ENCODE measurements at regions not wholly inside any gene's neighbourhood (a gene's known extent, or its start where the extent isn't known, plus 50 kb on each side); places are given as distances from the start of the nearest gene placed in this dataset.
A peak's percentile ranks its signal among the peaks of the same experiment; 100 is the strongest.
"Not testable (repeated sequence)": the region's sequence is repeated elsewhere in the genome, so short reads cannot be mapped to it uniquely, and the experiment has no call there.

- no peaks in the 10 kb centered on the region for H4K20me1 ChIP-seq (ENCODE audit: insufficient read depth, low read length)
- H3K79me2 ChIP-seq (ENCODE audit: insufficient read depth, low read length), result no peaks in the 10 kb centered on the region
- H3K4me3 ChIP-seq (ENCODE audit: low read depth, low read length, poor library complexity, severe bottlenecking), result no peak overlapping the region
- H3K27ac ChIP-seq (ENCODE audit: low read depth, low read length, poor library complexity, severe bottlenecking), result no peak overlapping the region
- no peak overlapping the region for H2AFZ ChIP-seq (ENCODE audit: low read length)
- no peaks in the 10 kb centered on the region for H3K9me3 ChIP-seq (ENCODE audit: low read length)
- H3K36me3 ChIP-seq (ENCODE audit: insufficient read depth, low read length), result no peaks in the 10 kb centered on the region
- no peak overlapping the region for H3K9ac ChIP-seq (ENCODE audit: low read length)
- H3K27me3 ChIP-seq (ENCODE audit: insufficient read depth, low read length), result no peaks in the 10 kb centered on the region
- H3K4me2 ChIP-seq (ENCODE audit: low read length), result peak overlapping the region; percentile 2; the same call in 1 of the 2 replicates
- H3F3A ChIP-seq (ENCODE audit: insufficient read depth, low read length), result no peaks in the 10 kb centered on the region
- no peaks in the 10 kb centered on the region for H3K4me1 ChIP-seq (ENCODE audit: insufficient read depth, low read length, severe bottlenecking)
- no peaks in the 10 kb centered on the region for H3K9me2 ChIP-seq (ENCODE audit: low read depth, low read length)
- TF ChIP-seq EZH2 (IDR thresholded peaks at IDR 0.05; ENCODE audit: borderline replicate concordance, low read length) (no peak), CTCF (IDR thresholded peaks at IDR 0.05; ENCODE audit: low read length) (peak; percentile 97)
These were observed 63.7 kb upstream of the WAPL start for GRCh38 chr10:86585037-86585929.

- Histone ChIP-seq H4K20me1 (ENCODE audit: insufficient read depth, low read length) (no peaks in the 10 kb centered on the region), H3K4me2 (ENCODE audit: low read length) (no peak overlapping the region), H3K9ac (ENCODE audit: low read length) (no peak overlapping the region), H3K36me3 (ENCODE audit: insufficient read depth, low read length) (no peaks in the 10 kb centered on the region), H3K27me3 (ENCODE audit: insufficient read depth, low read length) (no peaks in the 10 kb centered on the region), H3K79me2 (ENCODE audit: insufficient read depth, low read length) (no peaks in the 10 kb centered on the region), H3K9me2 (ENCODE audit: low read depth, low read length) (no peaks in the 10 kb centered on the region), H3K4me1 (ENCODE audit: insufficient read depth, low read length, severe bottlenecking) (no peaks in the 10 kb centered on the region), H3F3A (ENCODE audit: insufficient read depth, low read length) (no peaks in the 10 kb centered on the region), H2AFZ (ENCODE audit: low read length) (no peak overlapping the region), H3K9me3 (ENCODE audit: low read length) (no peaks in the 10 kb centered on the region), H3K27ac (ENCODE audit: low read depth, low read length, poor library complexity, severe bottlenecking) (no peak overlapping the region), H3K4me3 (ENCODE audit: low read depth, low read length, poor library complexity, severe bottlenecking) (no peak overlapping the region)
- TF ChIP-seq CTCF (IDR thresholded peaks at IDR 0.05; ENCODE audit: low read length) (no peak), EZH2 (IDR thresholded peaks at IDR 0.05; ENCODE audit: borderline replicate concordance, low read length) (no peak)
These were observed 64.9 kb upstream of the WAPL start for GRCh38 chr10:86586516-86586915.

- not testable (repeated sequence) for H3F3A ChIP-seq (ENCODE audit: insufficient read depth, low read length); H3K79me2 ChIP-seq (ENCODE audit: insufficient read depth, low read length); H3K9me3 ChIP-seq (ENCODE audit: low read length); H4K20me1 ChIP-seq (ENCODE audit: insufficient read depth, low read length); H3K4me3 ChIP-seq (ENCODE audit: low read depth, low read length, poor library complexity, severe bottlenecking); H3K27me3 ChIP-seq (ENCODE audit: insufficient read depth, low read length); H3K9ac ChIP-seq (ENCODE audit: low read length); H2AFZ ChIP-seq (ENCODE audit: low read length); H3K4me2 ChIP-seq (ENCODE audit: low read length); H3K27ac ChIP-seq (ENCODE audit: low read depth, low read length, poor library complexity, severe bottlenecking); H3K36me3 ChIP-seq (ENCODE audit: insufficient read depth, low read length); H3K4me1 ChIP-seq (ENCODE audit: insufficient read depth, low read length, severe bottlenecking); H3K9me2 ChIP-seq (ENCODE audit: low read depth, low read length)
These were observed 65.6 kb upstream of the OPN4 start for GRCh38 chr10:86588781-86589180.

- Histone ChIP-seq H4K20me1 (ENCODE audit: insufficient read depth, low read length) (no peaks in the 10 kb centered on the region), H3K4me1 (ENCODE audit: insufficient read depth, low read length, severe bottlenecking) (no peaks in the 10 kb centered on the region), H3K4me2 (ENCODE audit: low read length) (no peak overlapping the region), H3K27me3 (ENCODE audit: insufficient read depth, low read length) (no peaks in the 10 kb centered on the region), H2AFZ (ENCODE audit: low read length) (no peak overlapping the region), H3K9me2 (ENCODE audit: low read depth, low read length) (no peaks in the 10 kb centered on the region), H3K79me2 (ENCODE audit: insufficient read depth, low read length) (no peaks in the 10 kb centered on the region), H3K9me3 (ENCODE audit: low read length) (no peaks in the 10 kb centered on the region), H3K36me3 (ENCODE audit: insufficient read depth, low read length) (no peaks in the 10 kb centered on the region), H3F3A (ENCODE audit: insufficient read depth, low read length) (no peaks in the 10 kb centered on the region), H3K9ac (ENCODE audit: low read length) (no peak overlapping the region), H3K27ac (ENCODE audit: low read depth, low read length, poor library complexity, severe bottlenecking) (no peak overlapping the region), H3K4me3 (ENCODE audit: low read depth, low read length, poor library complexity, severe bottlenecking) (no peak overlapping the region)
- TF ChIP-seq EZH2 (IDR thresholded peaks at IDR 0.05; ENCODE audit: borderline replicate concordance, low read length), result no peak
These were observed 62.9 kb upstream of the OPN4 start for GRCh38 chr10:86591436-86591835.

Data from OCI-LY1 (cell line).